ENCODE measurements at regions not wholly inside any gene's neighbourhood (a gene's known extent, or its start where the extent isn't known, plus 50 kb on each side); places are given as distances from the start of the nearest gene placed in this dataset.

DNA sequence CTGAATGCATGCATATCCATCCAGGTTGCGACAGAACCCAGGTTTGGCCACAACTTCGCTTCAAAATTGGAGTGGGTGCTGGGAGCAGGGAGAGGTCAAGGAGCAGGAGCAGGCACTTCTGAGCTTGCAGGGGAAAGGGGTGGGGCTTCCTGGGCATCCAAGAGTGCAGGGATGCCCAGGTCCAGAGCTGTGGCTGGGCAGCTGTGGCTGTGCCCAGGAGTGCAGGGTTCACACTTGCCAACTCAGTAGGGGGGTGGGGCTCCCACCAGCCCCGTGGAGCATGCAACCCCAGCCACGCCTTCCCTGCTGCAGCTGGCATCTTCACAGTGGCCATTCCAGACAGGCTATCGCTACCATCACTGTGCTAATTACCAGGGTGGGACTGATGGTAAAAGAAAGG is 115.3 kb upstream of the MTNR1B start:
- no peaks in the 10 kb centered on the region for H3K4me1 Mint-ChIP-seq

More for the DNA sequence above, 115.3 kb upstream of the MTNR1B start:
- H3K27ac ChIP-seq (ENCODE audit: low read depth): no peak overlapping the region
- H3K9me2 ChIP-seq (ENCODE audit: insufficient read depth): no peaks in the 10 kb centered on the region
- no peak for DNase-seq (ENCODE audit: low spot score)
- H3K4me3 Mint-ChIP-seq: no peak overlapping the region
- peaks cover 27% of the 10 kb centered on the region for H3K36me3 Mint-ChIP-seq (ENCODE audit: low read depth)
- ATAC-seq: no peak
- TF ChIP-seq, protein P1, sequence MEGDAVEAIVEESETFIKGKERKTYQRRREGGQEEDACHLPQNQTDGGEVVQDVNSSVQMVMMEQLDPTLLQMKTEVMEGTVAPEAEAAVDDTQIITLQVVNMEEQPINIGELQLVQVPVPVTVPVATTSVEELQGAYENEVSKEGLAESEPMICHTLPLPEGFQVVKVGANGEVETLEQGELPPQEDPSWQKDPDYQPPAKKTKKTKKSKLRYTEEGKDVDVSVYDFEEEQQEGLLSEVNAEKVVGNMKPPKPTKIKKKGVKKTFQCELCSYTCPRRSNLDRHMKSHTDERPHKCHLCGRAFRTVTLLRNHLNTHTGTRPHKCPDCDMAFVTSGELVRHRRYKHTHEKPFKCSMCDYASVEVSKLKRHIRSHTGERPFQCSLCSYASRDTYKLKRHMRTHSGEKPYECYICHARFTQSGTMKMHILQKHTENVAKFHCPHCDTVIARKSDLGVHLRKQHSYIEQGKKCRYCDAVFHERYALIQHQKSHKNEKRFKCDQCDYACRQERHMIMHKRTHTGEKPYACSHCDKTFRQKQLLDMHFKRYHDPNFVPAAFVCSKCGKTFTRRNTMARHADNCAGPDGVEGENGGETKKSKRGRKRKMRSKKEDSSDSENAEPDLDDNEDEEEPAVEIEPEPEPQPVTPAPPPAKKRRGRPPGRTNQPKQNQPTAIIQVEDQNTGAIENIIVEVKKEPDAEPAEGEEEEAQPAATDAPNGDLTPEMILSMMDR (conservative IDR thresholded peaks at IDR 0.05; ENCODE audit: low read depth in 2 of 2): no peak
- TF ChIP-seq EZH2 (IDR thresholded peaks at IDR 0.05; ENCODE audit: low read depth, unreplicated experiment) (no peak), CREB1 (CRISPR knock-in tag; IDR thresholded peaks at IDR 0.05; ENCODE audit: low read depth) (no peak), EZH2phosphoT487 (IDR thresholded peaks at IDR 0.05; ENCODE audit: unreplicated experiment) (no peak), ZNF331 (CRISPR knock-in tag; IDR thresholded peaks at IDR 0.05; ENCODE audit: low read depth) (no peak), STAT1 (IDR thresholded peaks at IDR 0.05; ENCODE audit: unreplicated experiment) (no peak), JUNB (IDR thresholded peaks at IDR 0.05; ENCODE audit: unreplicated experiment) (no peak), POLR2AphosphoS5 (IDR thresholded peaks at IDR 0.05; ENCODE audit: low read depth) (no peak), ZNF114 (CRISPR knock-in tag; IDR thresholded peaks at IDR 0.05) (no peak), NANOG (IDR thresholded peaks at IDR 0.05; ENCODE audit: borderline replicate concordance) (no peak)
- TF ChIP-seq, protein P2, sequence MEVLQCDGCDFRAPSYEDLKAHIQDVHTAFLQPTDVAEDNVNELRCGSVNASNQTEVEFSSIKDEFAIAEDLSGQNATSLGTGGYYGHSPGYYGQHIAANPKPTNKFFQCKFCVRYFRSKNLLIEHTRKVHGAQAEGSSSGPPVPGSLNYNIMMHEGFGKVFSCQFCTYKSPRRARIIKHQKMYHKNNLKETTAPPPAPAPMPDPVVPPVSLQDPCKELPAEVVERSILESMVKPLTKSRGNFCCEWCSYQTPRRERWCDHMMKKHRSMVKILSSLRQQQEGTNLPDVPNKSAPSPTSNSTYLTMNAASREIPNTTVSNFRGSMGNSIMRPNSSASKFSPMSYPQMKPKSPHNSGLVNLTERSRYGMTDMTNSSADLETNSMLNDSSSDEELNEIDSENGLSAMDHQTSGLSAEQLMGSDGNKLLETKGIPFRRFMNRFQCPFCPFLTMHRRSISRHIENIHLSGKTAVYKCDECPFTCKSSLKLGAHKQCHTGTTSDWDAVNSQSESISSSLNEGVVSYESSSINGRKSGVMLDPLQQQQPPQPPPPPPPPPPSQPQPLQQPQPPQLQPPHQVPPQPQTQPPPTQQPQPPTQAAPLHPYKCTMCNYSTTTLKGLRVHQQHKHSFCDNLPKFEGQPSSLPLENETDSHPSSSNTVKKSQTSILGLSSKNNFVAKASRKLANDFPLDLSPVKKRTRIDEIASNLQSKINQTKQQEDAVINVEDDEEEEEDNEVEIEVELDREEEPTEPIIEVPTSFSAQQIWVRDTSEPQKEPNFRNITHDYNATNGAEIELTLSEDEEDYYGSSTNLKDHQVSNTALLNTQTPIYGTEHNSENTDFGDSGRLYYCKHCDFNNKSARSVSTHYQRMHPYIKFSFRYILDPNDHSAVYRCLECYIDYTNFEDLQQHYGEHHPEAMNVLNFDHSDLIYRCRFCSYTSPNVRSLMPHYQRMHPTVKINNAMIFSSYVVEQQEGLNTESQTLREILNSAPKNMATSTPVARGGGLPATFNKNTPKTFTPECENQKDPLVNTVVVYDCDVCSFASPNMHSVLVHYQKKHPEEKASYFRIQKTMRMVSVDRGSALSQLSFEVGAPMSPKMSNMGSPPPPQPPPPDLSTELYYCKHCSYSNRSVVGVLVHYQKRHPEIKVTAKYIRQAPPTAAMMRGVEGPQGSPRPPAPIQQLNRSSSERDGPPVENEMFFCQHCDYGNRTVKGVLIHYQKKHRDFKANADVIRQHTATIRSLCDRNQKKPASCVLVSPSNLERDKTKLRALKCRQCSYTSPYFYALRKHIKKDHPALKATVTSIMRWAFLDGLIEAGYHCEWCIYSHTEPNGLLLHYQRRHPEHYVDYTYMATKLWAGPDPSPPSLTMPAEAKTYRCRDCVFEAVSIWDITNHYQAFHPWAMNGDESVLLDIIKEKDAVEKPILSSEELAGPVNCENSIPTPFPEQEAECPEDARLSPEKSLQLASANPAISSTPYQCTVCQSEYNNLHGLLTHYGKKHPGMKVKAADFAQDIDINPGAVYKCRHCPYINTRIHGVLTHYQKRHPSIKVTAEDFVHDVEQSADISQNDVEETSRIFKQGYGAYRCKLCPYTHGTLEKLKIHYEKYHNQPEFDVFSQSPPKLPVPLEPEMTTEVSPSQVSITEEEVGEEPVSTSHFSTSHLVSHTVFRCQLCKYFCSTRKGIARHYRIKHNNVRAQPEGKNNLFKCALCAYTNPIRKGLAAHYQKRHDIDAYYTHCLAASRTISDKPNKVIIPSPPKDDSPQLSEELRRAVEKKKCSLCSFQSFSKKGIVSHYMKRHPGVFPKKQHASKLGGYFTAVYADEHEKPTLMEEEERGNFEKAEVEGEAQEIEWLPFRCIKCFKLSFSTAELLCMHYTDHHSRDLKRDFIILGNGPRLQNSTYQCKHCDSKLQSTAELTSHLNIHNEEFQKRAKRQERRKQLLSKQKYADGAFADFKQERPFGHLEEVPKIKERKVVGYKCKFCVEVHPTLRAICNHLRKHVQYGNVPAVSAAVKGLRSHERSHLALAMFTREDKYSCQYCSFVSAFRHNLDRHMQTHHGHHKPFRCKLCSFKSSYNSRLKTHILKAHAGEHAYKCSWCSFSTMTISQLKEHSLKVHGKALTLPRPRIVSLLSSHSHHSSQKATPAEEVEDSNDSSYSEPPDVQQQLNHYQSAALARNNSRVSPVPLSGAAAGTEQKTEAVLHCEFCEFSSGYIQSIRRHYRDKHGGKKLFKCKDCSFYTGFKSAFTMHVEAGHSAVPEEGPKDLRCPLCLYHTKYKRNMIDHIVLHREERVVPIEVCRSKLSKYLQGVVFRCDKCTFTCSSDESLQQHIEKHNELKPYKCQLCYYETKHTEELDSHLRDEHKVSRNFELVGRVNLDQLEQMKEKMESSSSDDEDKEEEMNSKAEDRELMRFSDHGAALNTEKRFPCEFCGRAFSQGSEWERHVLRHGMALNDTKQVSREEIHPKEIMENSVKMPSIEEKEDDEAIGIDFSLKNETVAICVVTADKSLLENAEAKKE (CRISPR knock-in tag; IDR thresholded peaks at IDR 0.05): no peak
- TF ChIP-seq, protein P3, sequence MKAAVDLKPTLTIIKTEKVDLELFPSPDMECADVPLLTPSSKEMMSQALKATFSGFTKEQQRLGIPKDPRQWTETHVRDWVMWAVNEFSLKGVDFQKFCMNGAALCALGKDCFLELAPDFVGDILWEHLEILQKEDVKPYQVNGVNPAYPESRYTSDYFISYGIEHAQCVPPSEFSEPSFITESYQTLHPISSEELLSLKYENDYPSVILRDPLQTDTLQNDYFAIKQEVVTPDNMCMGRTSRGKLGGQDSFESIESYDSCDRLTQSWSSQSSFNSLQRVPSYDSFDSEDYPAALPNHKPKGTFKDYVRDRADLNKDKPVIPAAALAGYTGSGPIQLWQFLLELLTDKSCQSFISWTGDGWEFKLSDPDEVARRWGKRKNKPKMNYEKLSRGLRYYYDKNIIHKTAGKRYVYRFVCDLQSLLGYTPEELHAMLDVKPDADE (IDR thresholded peaks at IDR 0.05): no peak
- TF ChIP-seq, protein P4, sequence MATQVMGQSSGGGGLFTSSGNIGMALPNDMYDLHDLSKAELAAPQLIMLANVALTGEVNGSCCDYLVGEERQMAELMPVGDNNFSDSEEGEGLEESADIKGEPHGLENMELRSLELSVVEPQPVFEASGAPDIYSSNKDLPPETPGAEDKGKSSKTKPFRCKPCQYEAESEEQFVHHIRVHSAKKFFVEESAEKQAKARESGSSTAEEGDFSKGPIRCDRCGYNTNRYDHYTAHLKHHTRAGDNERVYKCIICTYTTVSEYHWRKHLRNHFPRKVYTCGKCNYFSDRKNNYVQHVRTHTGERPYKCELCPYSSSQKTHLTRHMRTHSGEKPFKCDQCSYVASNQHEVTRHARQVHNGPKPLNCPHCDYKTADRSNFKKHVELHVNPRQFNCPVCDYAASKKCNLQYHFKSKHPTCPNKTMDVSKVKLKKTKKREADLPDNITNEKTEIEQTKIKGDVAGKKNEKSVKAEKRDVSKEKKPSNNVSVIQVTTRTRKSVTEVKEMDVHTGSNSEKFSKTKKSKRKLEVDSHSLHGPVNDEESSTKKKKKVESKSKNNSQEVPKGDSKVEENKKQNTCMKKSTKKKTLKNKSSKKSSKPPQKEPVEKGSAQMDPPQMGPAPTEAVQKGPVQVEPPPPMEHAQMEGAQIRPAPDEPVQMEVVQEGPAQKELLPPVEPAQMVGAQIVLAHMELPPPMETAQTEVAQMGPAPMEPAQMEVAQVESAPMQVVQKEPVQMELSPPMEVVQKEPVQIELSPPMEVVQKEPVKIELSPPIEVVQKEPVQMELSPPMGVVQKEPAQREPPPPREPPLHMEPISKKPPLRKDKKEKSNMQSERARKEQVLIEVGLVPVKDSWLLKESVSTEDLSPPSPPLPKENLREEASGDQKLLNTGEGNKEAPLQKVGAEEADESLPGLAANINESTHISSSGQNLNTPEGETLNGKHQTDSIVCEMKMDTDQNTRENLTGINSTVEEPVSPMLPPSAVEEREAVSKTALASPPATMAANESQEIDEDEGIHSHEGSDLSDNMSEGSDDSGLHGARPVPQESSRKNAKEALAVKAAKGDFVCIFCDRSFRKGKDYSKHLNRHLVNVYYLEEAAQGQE (IDR thresholded peaks at IDR 0.05; ENCODE audit: unreplicated experiment): no peak
- no peak overlapping the region for H3K4me2 ChIP-seq
- H2AFZ ChIP-seq: no peak overlapping the region
- no peaks in the 10 kb centered on the region for H3K36me3 ChIP-seq (ENCODE audit: insufficient read depth)
- H3K4me3 ChIP-seq: no peak overlapping the region
- no peaks in the 10 kb centered on the region; the same call in 1 of the 2 replicates for H4K20me1 ChIP-seq (replicated peaks; ENCODE audit: insufficient read depth)
- no peaks in the 10 kb centered on the region for H3K79me2 ChIP-seq (replicated peaks; ENCODE audit: insufficient read depth)
- H3K27ac Mint-ChIP-seq: no peak overlapping the region
- peaks cover 2% of the 10 kb centered on the region; the same call in 1 of the 3 replicates for H3K9me3 Mint-ChIP-seq
- H3K27me3 Mint-ChIP-seq (ENCODE audit: insufficient read depth, low read depth, poor library complexity): no peaks in the 10 kb centered on the region
- no peaks in the 10 kb centered on the region for H3K27me3 ChIP-seq (ENCODE audit: insufficient read depth)
- no peaks in the 10 kb centered on the region for H3K4me1 ChIP-seq (ENCODE audit: insufficient read depth)
- H3F3A ChIP-seq (replicated peaks; ENCODE audit: low read depth): no peaks in the 10 kb centered on the region

All from GM23338 (cell line).